Erythroblast (primary cell): ENCODE measurements at regions not wholly inside any gene's neighbourhood (a gene's known extent, or its start where the extent isn't known, plus 50 kb on each side); places are given as distances from the start of the nearest gene placed in this dataset.

Source experiments
- GATA1 ChIP-seq: IDR thresholded peaks from 2 replicates; pipeline ENCODE4 v1.6.1; 2011; ENCODE audit warnings: low read depth, mild to moderate bottlenecking, control low read depth, low read length, moderate library complexity
- POLR2A ChIP-seq: IDR thresholded peaks from 2 replicates; pipeline ENCODE4 v1.6.1; 2011; ENCODE audit warnings: mild to moderate bottlenecking, low read length

GRCh38 chr1:194821091-194821490, 1634.7 kb upstream of the B3GALT2 start:
- TF ChIP-seq POLR2A: no peak
- no peak for TF ChIP-seq GATA1
